ENCODE measurements at regions not wholly inside any gene's neighbourhood (a gene's known extent, or its start where the extent isn't known, plus 50 kb on each side); places are given as distances from the start of the nearest gene placed in this dataset.

GRCh38 chr15:25509703-25510102 is 70.9 kb upstream of the UBE3A start:
- no peak for TF ChIP-seq CTCF (IDR thresholded peaks at IDR 0.05)
- no peak for TF ChIP-seq POLR2A (IDR thresholded peaks at IDR 0.05)

All from Peyer's patch (tissue), 4 donors.